ENCODE measurements at regions not wholly inside any gene's neighbourhood (a gene's known extent, or its start where the extent isn't known, plus 50 kb on each side); places are given as distances from the start of the nearest gene placed in this dataset.

DNA sequence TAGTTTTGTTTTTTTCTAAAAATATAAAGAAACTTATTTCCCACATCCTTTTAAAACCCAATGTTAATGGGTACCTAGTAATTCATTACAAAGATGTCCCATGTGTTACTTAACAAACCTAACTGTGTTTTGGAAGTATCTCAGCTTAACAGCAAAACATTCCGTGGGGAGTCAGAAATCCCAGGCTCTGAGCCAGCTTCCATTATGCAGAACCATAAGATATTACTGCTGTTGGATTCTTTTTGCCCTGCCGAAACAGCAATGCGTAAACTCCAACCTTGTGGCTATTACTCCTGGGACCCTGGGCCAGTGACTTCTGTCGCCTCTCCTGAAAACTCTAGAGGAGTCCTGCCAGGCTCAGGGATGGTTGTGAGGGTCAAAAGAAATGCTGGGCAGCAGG lies 174.1 kb downstream of the UXS1 start:
- TF ChIP-seq CTCF (IDR thresholded peaks at IDR 0.05; ENCODE audit: poor library complexity, severe bottlenecking) (no peak), REST (IDR thresholded peaks at IDR 0.05; ENCODE audit: borderline replicate concordance) (no peak)

All from neural cell (in vitro differentiated cells).